Stomach (tissue), 4 donors: ENCODE measurements at regions not wholly inside any gene's neighbourhood (a gene's known extent, or its start where the extent isn't known, plus 50 kb on each side); places are given as distances from the start of the nearest gene placed in this dataset.

ENCODE experiments used
- POLR2A ChIP-seq, 4 donors: fragments of 450-650 bp; IDR thresholded peaks; one replicate each; pipeline ENCODE4 v1.6.1; 2016; ENCODE audit warnings: antibody characterized with exemption in 4 of 4, control low read depth in 2 of 4, mild to moderate bottlenecking in 1 of 4, moderate library complexity in 1 of 4
- POLR2AphosphoS5 ChIP-seq, 3 donors: sonication (generic); formaldehyde crosslinking; IDR thresholded peaks; one replicate each; pipeline ENCODE4 v1.6.1; 2016; ENCODE audit warnings: antibody characterized with exemption in 3 of 3
- TF ChIP-seq, protein P1 (sequence below), 7 experiments: fragments of 450-650 bp in 4 of 7; fragments of 200-600 bp in 3 of 7; sonication (generic) in 3 of 7; IDR thresholded peaks; one replicate each; pipeline ENCODE4 v1.5.1; 2016 to 2019; ENCODE audit warnings: antibody characterized with exemption in 7 of 7, control low read depth in 2 of 7, mild to moderate bottlenecking in 1 of 7

- TF ChIP-seq POLR2A (IDR thresholded peaks at IDR 0.05) (no peak), POLR2AphosphoS5 (IDR thresholded peaks at IDR 0.05) (no peak)
- TF ChIP-seq, protein P1, sequence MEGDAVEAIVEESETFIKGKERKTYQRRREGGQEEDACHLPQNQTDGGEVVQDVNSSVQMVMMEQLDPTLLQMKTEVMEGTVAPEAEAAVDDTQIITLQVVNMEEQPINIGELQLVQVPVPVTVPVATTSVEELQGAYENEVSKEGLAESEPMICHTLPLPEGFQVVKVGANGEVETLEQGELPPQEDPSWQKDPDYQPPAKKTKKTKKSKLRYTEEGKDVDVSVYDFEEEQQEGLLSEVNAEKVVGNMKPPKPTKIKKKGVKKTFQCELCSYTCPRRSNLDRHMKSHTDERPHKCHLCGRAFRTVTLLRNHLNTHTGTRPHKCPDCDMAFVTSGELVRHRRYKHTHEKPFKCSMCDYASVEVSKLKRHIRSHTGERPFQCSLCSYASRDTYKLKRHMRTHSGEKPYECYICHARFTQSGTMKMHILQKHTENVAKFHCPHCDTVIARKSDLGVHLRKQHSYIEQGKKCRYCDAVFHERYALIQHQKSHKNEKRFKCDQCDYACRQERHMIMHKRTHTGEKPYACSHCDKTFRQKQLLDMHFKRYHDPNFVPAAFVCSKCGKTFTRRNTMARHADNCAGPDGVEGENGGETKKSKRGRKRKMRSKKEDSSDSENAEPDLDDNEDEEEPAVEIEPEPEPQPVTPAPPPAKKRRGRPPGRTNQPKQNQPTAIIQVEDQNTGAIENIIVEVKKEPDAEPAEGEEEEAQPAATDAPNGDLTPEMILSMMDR (IDR thresholded peaks at IDR 0.05): no peak
Observed at GRCh38 chr7:156196649-156197048, 384.4 kb upstream of the SHH start.
